H1 (cell line): ENCODE measurements at regions not wholly inside any gene's neighbourhood (a gene's known extent, or its start where the extent isn't known, plus 50 kb on each side); places are given as distances from the start of the nearest gene placed in this dataset.
"Not testable (repeated sequence)": the region's sequence is repeated elsewhere in the genome, so short reads cannot be mapped to it uniquely, and the experiment has no call there.

Experiments
- CTCF ChIA-PET: fragments of 300-600 bp; sonication (Branson Sonifier 250); formaldehyde crosslinking; loops from one replicate; lab custom pipeline; 2021; ENCODE audit not compliant: partially characterized antibody; lab: Charles Lee
- POLR2A ChIA-PET: fragments of 300-600 bp; sonication (Branson Sonifier 250); formaldehyde crosslinking; loops from one replicate; lab custom pipeline; 2021; ENCODE audit warnings: inconsistent platforms; ENCODE audit not compliant: partially characterized antibody; lab: Charles Lee
- DNase-seq, 2 experiments: peaks; one replicate each; pipeline versions ENCODE4 v3.0.0 to v3.0.0-alpha.2; 2010 to 2022; ENCODE audit warnings: low spot score in 2 of 2, low read depth in 1 of 2, mixed read lengths in 1 of 2
- FAIRE-seq: peaks from 2 replicates; lab custom pipeline; 2011; peaks lifted over from hg19 to GRCh38; lab: Jason Lieb, UNC
- H2AFZ ChIP-seq: 2 replicates; pipeline ENCODE4 v1.8.1; 2012; ENCODE audit warnings: low read length, inconsistent platforms
- H2AK5ac ChIP-seq: 2 replicates; pipeline ENCODE4 v1.6.1; 2013; ENCODE audit warnings: low read depth, low read length
- H2BK120ac ChIP-seq: replicated peaks from 2 replicates; pipeline ENCODE3; 2013; ENCODE audit warnings: low read depth, low read length, inconsistent platforms
- H2BK12ac ChIP-seq: 2 replicates; pipeline ENCODE4 v1.6.1; 2013; ENCODE audit warnings: low read depth, low read length
- H2BK15ac ChIP-seq: 2 replicates; pipeline ENCODE4 v1.6.1; 2013; ENCODE audit warnings: low read length
- H2BK20ac ChIP-seq: 2 replicates; pipeline ENCODE4 v1.6.1; 2013; ENCODE audit warnings: low read length
- H2BK5ac ChIP-seq: 2 replicates; pipeline ENCODE4 v1.6.1; 2013; ENCODE audit warnings: low read depth, low read length
- H3K14ac ChIP-seq: 2 replicates; pipeline ENCODE4 v1.6.1; 2013; ENCODE audit warnings: inconsistent platforms; ENCODE audit not compliant: insufficient read length
- H3K18ac ChIP-seq: 2 replicates; pipeline ENCODE4 v1.6.1; 2013; ENCODE audit warnings: low read length; ENCODE audit errors: extremely low read depth
- H3K23ac ChIP-seq: 2 replicates; pipeline ENCODE4 v1.6.1; 2013; ENCODE audit warnings: inconsistent platforms; ENCODE audit not compliant: insufficient read length
- H3K23me2 ChIP-seq: 2 replicates; pipeline ENCODE4 v1.6.1; 2013; ENCODE audit warnings: low read depth, low read length
- H3K27ac ChIP-seq: 2 replicates; pipeline ENCODE4 v1.6.1; 2011; ENCODE audit warnings: low read depth, low read length, inconsistent platforms
- H3K27me3 ChIP-seq, 4 experiments: replicated peaks in 1 of 4; 1 replicate in 1 of 4; 2 replicates in 3 of 4; pipeline versions ENCODE4 v1.6.1 to v1.8.1; 2011 to 2013; ENCODE audit warnings: low read length in 3 of 4, mild to moderate bottlenecking in 3 of 4, inconsistent platforms in 2 of 4, mixed read lengths in 2 of 4, moderate library complexity in 1 of 4; ENCODE audit not compliant: control insufficient read depth in 3 of 4, insufficient read depth in 3 of 4; ENCODE audit errors: extremely low read depth in 1 of 4
- H3K36me3 ChIP-seq, 4 experiments: 2 replicates each; pipeline versions ENCODE4 v1.6.1 to v1.8.1; 2011 to 2013; ENCODE audit warnings: mild to moderate bottlenecking in 4 of 4, low read length in 3 of 4, moderate library complexity in 2 of 4, control low read depth in 1 of 4, inconsistent platforms in 1 of 4; ENCODE audit not compliant: insufficient read depth in 4 of 4, control insufficient read depth in 2 of 4
- H3K4ac ChIP-seq: replicated peaks from 2 replicates; pipeline ENCODE3; 2013; ENCODE audit warnings: low read length, low read depth, mixed read lengths, inconsistent platforms; ENCODE audit not compliant: insufficient read length
- H3K4me1 ChIP-seq, 4 experiments: replicated peaks in 1 of 4; 1 replicate in 1 of 4; 2 replicates in 3 of 4; pipeline versions ENCODE4 v1.6.1 to v1.8.1; 2011 to 2013; ENCODE audit warnings: low read length in 3 of 4, inconsistent platforms in 2 of 4, mixed read lengths in 1 of 4; ENCODE audit not compliant: insufficient read depth in 4 of 4, control insufficient read depth in 3 of 4
- H3K4me2 ChIP-seq, 2 experiments: 2 replicates each; pipeline versions ENCODE4 v1.6.1 to v1.8.1; 2011 to 2013; ENCODE audit warnings: low read depth in 2 of 2, low read length in 2 of 2, control low read depth in 1 of 2, inconsistent platforms in 1 of 2, mild to moderate bottlenecking in 1 of 2; ENCODE audit not compliant: insufficient read depth in 1 of 2
- H3K4me3 ChIP-seq, 4 experiments: fragments of 200-600, 300-600 bp in 1 of 4; sonication (generic), shearing (Covaris generic), sonication (Bioruptor Twin) in 1 of 4; 2 replicates each; pipeline versions ENCODE4 v1.5.1 to v1.8.1; 2011 to 2016; ENCODE audit warnings: low read length in 4 of 4, low read depth in 3 of 4, control low read depth in 2 of 4, inconsistent platforms in 2 of 4, mild to moderate bottlenecking in 2 of 4, mixed read lengths in 1 of 4, moderate library complexity in 1 of 4; ENCODE audit not compliant: insufficient read depth in 2 of 4; ENCODE audit errors: extremely low read depth in 1 of 4
- H3K56ac ChIP-seq: replicated peaks from 2 replicates; pipeline ENCODE3; 2013; ENCODE audit warnings: low read depth, mild to moderate bottlenecking, mixed read lengths, low read length, inconsistent platforms; ENCODE audit not compliant: insufficient read length
- H3K79me1 ChIP-seq: 2 replicates; pipeline ENCODE4 v1.6.1; 2013; ENCODE audit warnings: low read depth, low read length, control low read depth
- H3K79me2 ChIP-seq, 2 experiments: 2 replicates each; pipeline versions ENCODE4 v1.6.1 to v1.8.1; 2012 to 2013; ENCODE audit warnings: low read length in 2 of 2, mild to moderate bottlenecking in 2 of 2, inconsistent platforms in 1 of 2; ENCODE audit not compliant: insufficient read depth in 2 of 2, control insufficient read depth in 1 of 2
- H3K9ac ChIP-seq, 4 experiments: replicated peaks in 1 of 4; 1 replicate in 1 of 4; 2 replicates in 3 of 4; pipeline versions ENCODE4 v1.6.1 to v1.8.1; 2011 to 2013; ENCODE audit warnings: low read depth in 3 of 4, low read length in 3 of 4, control low read depth in 2 of 4, mild to moderate bottlenecking in 2 of 4, moderate library complexity in 2 of 4, inconsistent platforms in 1 of 4; ENCODE audit errors: extremely low read depth in 1 of 4
- H3K9me3 ChIP-seq, 2 experiments: 2 replicates each; pipeline versions ENCODE4 v1.6.1 to v1.8.1; 2012 to 2013; ENCODE audit warnings: mild to moderate bottlenecking in 2 of 2, moderate library complexity in 2 of 2, control low read depth in 1 of 2, inconsistent platforms in 1 of 2, low read depth in 1 of 2, low read length in 1 of 2, mixed read lengths in 1 of 2; ENCODE audit not compliant: insufficient read depth in 2 of 2
- H4K20me1 ChIP-seq, 2 experiments: replicated peaks in 1 of 2; 2 replicates each; pipeline versions ENCODE3 to v1.8.1; 2011 to 2013; ENCODE audit warnings: inconsistent platforms in 2 of 2, low read length in 2 of 2, mild to moderate bottlenecking in 1 of 2; ENCODE audit not compliant: insufficient read depth in 2 of 2, control insufficient read depth in 1 of 2
- H4K5ac ChIP-seq: 2 replicates; pipeline ENCODE4 v1.6.1; 2013; ENCODE audit warnings: low read length, low read depth, mixed read lengths, inconsistent platforms; ENCODE audit not compliant: insufficient read length
- H4K8ac ChIP-seq: 2 replicates; pipeline ENCODE4 v1.8.0; 2013; ENCODE audit warnings: mild to moderate bottlenecking, moderate library complexity, low read length, inconsistent platforms; ENCODE audit not compliant: insufficient read depth; ENCODE audit errors: extremely low read depth
- H4K91ac ChIP-seq: replicated peaks from 2 replicates; pipeline ENCODE3; 2013; ENCODE audit warnings: low read length, mixed read lengths, inconsistent platforms; ENCODE audit not compliant: insufficient read length
- ASH2L ChIP-seq: fragments of 200-600, 300-600 bp; sonication (generic); IDR thresholded peaks from one replicate; pipeline ENCODE4 v1.7.1; 2017; ENCODE audit warnings: low read length
- CEBPB ChIP-seq: IDR thresholded peaks from 2 replicates; pipeline ENCODE4 v1.6.1; 2012; ENCODE audit warnings: low read depth, low read length
- JUN ChIP-seq: IDR thresholded peaks from 2 replicates; pipeline ENCODE4 v1.6.1; 2011; ENCODE audit warnings: low read depth, mild to moderate bottlenecking, improper control_type of control experiment, low read length
- KDM4A ChIP-seq: IDR thresholded peaks from one replicate; pipeline ENCODE4 v1.7.1; 2012; ENCODE audit warnings: low read depth, mild to moderate bottlenecking, moderate library complexity, low read length, inconsistent platforms; ENCODE audit not compliant: severe bottlenecking
- TEAD4 ChIP-seq: IDR thresholded peaks from 2 replicates; pipeline ENCODE4 v1.6.1; 2012; ENCODE audit warnings: low read depth, low read length, inconsistent platforms, mixed read lengths
- WGBS, 2 experiments: shearing (Covaris generic) in 1 of 2; methylation state at CpG; one replicate each; pipeline versions ENCODE4 v1.1.6 to v1.1.7; 2013 to 2015; ENCODE audit warnings: low lambda C conversion rate in 2 of 2, mixed read lengths in 2 of 2, inconsistent platforms in 1 of 2, low coverage in 1 of 2, missing lambda C conversion rate in 1 of 2; ENCODE audit not compliant: insufficient replicate concordance in 2 of 2, insufficient coverage in 1 of 2, insufficient read length in 1 of 2; ENCODE audit errors: extremely low coverage in 1 of 2, missing lambda C conversion rate in 1 of 2; 5-methylcytosine and 5-hydroxymethylcytosine counted together

GRCh38 chr5:92543201-92543600 is 1037.8 kb downstream of the NR2F1-AS1 start:
- Histone ChIP-seq H2BK15ac (no peak overlapping the region), H4K8ac (no peak overlapping the region), H3K4me2 (no peak overlapping the region), H3K79me2 (no peaks in the 10 kb centered on the region), H3K9ac (no peak overlapping the region), H3K56ac (no peak overlapping the region), H3K4ac (no peak overlapping the region), H3K18ac (no peak overlapping the region), H4K5ac (no peak overlapping the region), H3K4me3 (no peak overlapping the region), H3K23ac (no peak overlapping the region), H3K36me3 (no peaks in the 10 kb centered on the region), H2BK12ac (no peak overlapping the region), H2AK5ac (no peak overlapping the region), H4K91ac (no peak overlapping the region), H2BK120ac (no peak overlapping the region), H4K20me1 (no peaks in the 10 kb centered on the region), H3K79me1 (no peaks in the 10 kb centered on the region), H3K27me3 (no peaks in the 10 kb centered on the region), H2BK5ac (no peak overlapping the region), H3K23me2 (no peaks in the 10 kb centered on the region; the same call in 1 of the 2 replicates), H3K4me1 (no peaks in the 10 kb centered on the region), H3K14ac (no peak overlapping the region), H3K9me3 (no peaks in the 10 kb centered on the region), H2BK20ac (no peak overlapping the region), H2AFZ (no peak overlapping the region), H3K27ac (no peak overlapping the region)
- no peak for DNase-seq
- CTCF ChIA-PET, result no interaction called here
- POLR2A ChIA-PET, result no interaction called here
- TF ChIP-seq TEAD4, result no peak
- no peak for TF ChIP-seq CEBPB
- TF ChIP-seq ASH2L, result no peak
- TF ChIP-seq KDM4A, result no peak
- TF ChIP-seq JUN, result no peak
- no peak for FAIRE-seq

GRCh38 chr5:92542017-92542416 is 1039.0 kb downstream of the NR2F1-AS1 start:
- H3K4ac ChIP-seq, FAIRE-seq, H3K23ac ChIP-seq, H3K4me3 ChIP-seq, H3K79me2 ChIP-seq, H3K4me2 ChIP-seq, H3K27me3 ChIP-seq, H3K23me2 ChIP-seq, H4K5ac ChIP-seq, H3K18ac ChIP-seq, H3K36me3 ChIP-seq, H2AFZ ChIP-seq, H4K91ac ChIP-seq, H3K9me3 ChIP-seq, H2AK5ac ChIP-seq, H3K4me1 ChIP-seq, H2BK120ac ChIP-seq, H3K14ac ChIP-seq, H3K27ac ChIP-seq, H4K8ac ChIP-seq, H3K9ac ChIP-seq, H3K79me1 ChIP-seq, DNase-seq, H2BK15ac ChIP-seq, H2BK20ac ChIP-seq, H3K56ac ChIP-seq, H4K20me1 ChIP-seq, CTCF ChIA-PET, H2BK12ac ChIP-seq, H2BK5ac ChIP-seq, POLR2A ChIA-PET: not testable (repeated sequence)
- 88% methylated on average over 1 of the region's 1 CpG; no CpG with 5 or more reads in 1 of the 2 experiments for WGBS, 2 experiments
